ENCODE measurements at regions not wholly inside any gene's neighbourhood (a gene's known extent, or its start where the extent isn't known, plus 50 kb on each side); places are given as distances from the start of the nearest gene placed in this dataset.
"Not testable (repeated sequence)": the region's sequence is repeated elsewhere in the genome, so short reads cannot be mapped to it uniquely, and the experiment has no call there.

- ATAC-seq (ENCODE audit: low read depth) (no peak), DNase-seq (no peak)
- Mint-ChIP-seq H3K27me3 (peaks cover 7% of the 10 kb centered on the region), H3K36me3 (ENCODE audit: low read depth) (no peaks in the 10 kb centered on the region), H3K4me1 (peaks cover 5% of the 10 kb centered on the region), H3K27ac (no peak overlapping the region), H3K9me3 (no peaks in the 10 kb centered on the region), H3K4me3 (no peak overlapping the region)
- ChIA-PET CTCF (no interaction called here), POLR2A (no interaction called here)
- intact Hi-C loops (cut with micrococcal nuclease), result no loop called here
- TF ChIP-seq CTCF (IDR thresholded peaks at IDR 0.05), result no peak
Measured at GRCh38 chr4:112823606-112824005, 186.7 kb downstream of the LARP7 start.

- intact Hi-C loops (cut with micrococcal nuclease), result no loop called here
- H3K27me3 Mint-ChIP-seq, result no peaks in the 10 kb centered on the region
- no peaks in the 10 kb centered on the region for H3K36me3 Mint-ChIP-seq (ENCODE audit: low read depth)
- no peak overlapping the region for H3K27ac Mint-ChIP-seq
- peaks cover 3% of the 10 kb centered on the region for H3K9me3 Mint-ChIP-seq
- no peak for TF ChIP-seq CTCF (IDR thresholded peaks at IDR 0.05)
- ATAC-seq (ENCODE audit: low read depth) (no peak), DNase-seq (no peak)
- H3K4me3 Mint-ChIP-seq, result no peak overlapping the region
- ChIA-PET POLR2A (interaction anchor here (0.6 kb wide), 1 partner anchor 10 kb away, joined by 7 read pairs; no protein-coding TSS in a partner anchor), CTCF (no interaction called here)
- no peaks in the 10 kb centered on the region for H3K4me1 Mint-ChIP-seq
Measured at GRCh38 chr4:112830753-112831386, 193.9 kb downstream of the LARP7 start.

GRCh38 chr4:112832493-112832892 lies 195.6 kb downstream of the LARP7 start:
- ChIA-PET CTCF (no interaction called here), POLR2A (no interaction called here)
- no peak for ATAC-seq (ENCODE audit: low read depth)
- no peaks in the 10 kb centered on the region for H3K36me3 Mint-ChIP-seq (ENCODE audit: low read depth)
- H3K4me3 Mint-ChIP-seq, result no peak overlapping the region
- DNase-seq, result no peak
- H3K9me3 Mint-ChIP-seq, result peaks cover 10% of the 10 kb centered on the region
- no peaks in the 10 kb centered on the region for H3K4me1 Mint-ChIP-seq
- no peaks in the 10 kb centered on the region for H3K27me3 Mint-ChIP-seq
- intact Hi-C loops (cut with micrococcal nuclease), result no loop called here
- TF ChIP-seq CTCF (IDR thresholded peaks at IDR 0.05), result no peak
- no peak overlapping the region for H3K27ac Mint-ChIP-seq

- CTCF ChIA-PET, result no interaction called here
- H3K27me3 Mint-ChIP-seq, result no peaks in the 10 kb centered on the region
- H3K36me3 Mint-ChIP-seq (ENCODE audit: low read depth), result no peaks in the 10 kb centered on the region
- H3K4me3 Mint-ChIP-seq, result no peak overlapping the region
- intact Hi-C loops (cut with micrococcal nuclease), result no loop called here
- TF ChIP-seq CTCF (IDR thresholded peaks at IDR 0.05), result no peak
- H3K4me1 Mint-ChIP-seq, result no peaks in the 10 kb centered on the region
- POLR2A ChIA-PET, result no interaction called here
- ATAC-seq (ENCODE audit: low read depth) (no peak), DNase-seq (no peak)
- no peak overlapping the region for H3K27ac Mint-ChIP-seq
- H3K9me3 Mint-ChIP-seq, result peaks cover 13% of the 10 kb centered on the region
Measured at GRCh38 chr4:112836895-112837294, 200.0 kb downstream of the LARP7 start.

GRCh38 chr4:112838015-112838414 lies 201.1 kb downstream of the LARP7 start:
- DNase-seq; CTCF ChIA-PET; intact Hi-C loops (cut with micrococcal nuclease); H3K4me3 Mint-ChIP-seq; H3K27me3 Mint-ChIP-seq; H3K36me3 Mint-ChIP-seq (ENCODE audit: low read depth); H3K4me1 Mint-ChIP-seq; ATAC-seq (ENCODE audit: low read depth); POLR2A ChIA-PET; H3K27ac Mint-ChIP-seq: not testable (repeated sequence)
- peaks cover 13% of the 10 kb centered on the region for H3K9me3 Mint-ChIP-seq

- H3K4me1 Mint-ChIP-seq, result no peaks in the 10 kb centered on the region
- peaks cover 13% of the 10 kb centered on the region for H3K9me3 Mint-ChIP-seq
- POLR2A ChIA-PET, result no interaction called here
- H3K27me3 Mint-ChIP-seq, result no peaks in the 10 kb centered on the region
- DNase-seq (no peak), ATAC-seq (ENCODE audit: low read depth) (no peak)
- intact Hi-C loops (cut with micrococcal nuclease), result no loop called here
- CTCF ChIA-PET, result no interaction called here
- no peak for TF ChIP-seq CTCF (IDR thresholded peaks at IDR 0.05)
- H3K27ac Mint-ChIP-seq, result no peak overlapping the region
- no peaks in the 10 kb centered on the region for H3K36me3 Mint-ChIP-seq (ENCODE audit: low read depth)
- no peak overlapping the region for H3K4me3 Mint-ChIP-seq
Measured at GRCh38 chr4:112840061-112840460, 203.1 kb downstream of the LARP7 start.
